DND-41 (cell line): ENCODE measurements at regions not wholly inside any gene's neighbourhood (a gene's known extent, or its start where the extent isn't known, plus 50 kb on each side); places are given as distances from the start of the nearest gene placed in this dataset.

Experiments
- CTCF ChIP-seq: IDR thresholded peaks from 2 replicates; pipeline ENCODE4 v1.5.1; 2012; ENCODE audit warnings: borderline replicate concordance, low read length, moderate library complexity, mild to moderate bottlenecking; ENCODE audit not compliant: poor library complexity, severe bottlenecking; ENCODE audit errors: extremely low read depth
- EZH2 ChIP-seq: IDR thresholded peaks from 3 replicates; pipeline ENCODE4 v1.6.1; 2012; ENCODE audit warnings: borderline replicate concordance, low read depth, mild to moderate bottlenecking, moderate library complexity, low read length, inconsistent platforms; ENCODE audit not compliant: severe bottlenecking

GRCh38 chr22:26975865-26976264 is 318.5 kb downstream of the MIAT start:
- TF ChIP-seq CTCF (no peak), EZH2 (no peak)
